Thymus (tissue), 11 donors: ENCODE measurements at regions not wholly inside any gene's neighbourhood (a gene's known extent, or its start where the extent isn't known, plus 50 kb on each side); places are given as distances from the start of the nearest gene placed in this dataset.

Experiments used
- DNase-seq, 9 donors: peaks; one replicate each; pipeline ENCODE4 v3.0.0-alpha.2; 2013; ENCODE audit warnings: low spot score in 9 of 9, low read depth in 6 of 9, missing footprints in 1 of 9
- H3K27ac ChIP-seq, 2 donors: one replicate each; pipeline ENCODE4 v1.5.1; 2013; ENCODE audit warnings: control low read depth in 1 of 2, low read depth in 1 of 2, low read length in 1 of 2, mild to moderate bottlenecking in 1 of 2, moderate library complexity in 1 of 2
- H3K27me3 ChIP-seq, 2 donors: one replicate each; pipeline ENCODE4 v1.5.1; 2013; ENCODE audit warnings: low read length in 1 of 2; ENCODE audit not compliant: control insufficient read depth in 2 of 2, insufficient read depth in 1 of 2
- H3K36me3 ChIP-seq, 2 donors: one replicate each; pipeline ENCODE4 v1.5.1; 2013; ENCODE audit warnings: low read length in 1 of 2, mild to moderate bottlenecking in 1 of 2, moderate library complexity in 1 of 2; ENCODE audit not compliant: control insufficient read depth in 2 of 2, insufficient read depth in 2 of 2
- H3K4me1 ChIP-seq, 2 donors: one replicate each; pipeline ENCODE4 v1.5.1; 2013; ENCODE audit warnings: low read length in 2 of 2; ENCODE audit not compliant: control insufficient read depth in 2 of 2, insufficient read depth in 2 of 2
- H3K4me3 ChIP-seq, 2 donors: one replicate each; pipeline ENCODE4 v1.5.1; 2013; ENCODE audit warnings: low read length in 2 of 2, control low read depth in 1 of 2, mild to moderate bottlenecking in 1 of 2
- H3K9me3 ChIP-seq, 2 donors: one replicate each; pipeline ENCODE4 v1.5.1; 2013; ENCODE audit warnings: low read length in 1 of 2, mild to moderate bottlenecking in 1 of 2; ENCODE audit not compliant: control insufficient read depth in 2 of 2, insufficient read depth in 1 of 2
- WGBS: extraction: QIAGEN DNeasy Blood & Tissue Kit; methylation state at CpG from one replicate; pipeline ENCODE4 v1.1.7; 2013; 5-methylcytosine and 5-hydroxymethylcytosine counted together
- donor health status: healthy.

DNA sequence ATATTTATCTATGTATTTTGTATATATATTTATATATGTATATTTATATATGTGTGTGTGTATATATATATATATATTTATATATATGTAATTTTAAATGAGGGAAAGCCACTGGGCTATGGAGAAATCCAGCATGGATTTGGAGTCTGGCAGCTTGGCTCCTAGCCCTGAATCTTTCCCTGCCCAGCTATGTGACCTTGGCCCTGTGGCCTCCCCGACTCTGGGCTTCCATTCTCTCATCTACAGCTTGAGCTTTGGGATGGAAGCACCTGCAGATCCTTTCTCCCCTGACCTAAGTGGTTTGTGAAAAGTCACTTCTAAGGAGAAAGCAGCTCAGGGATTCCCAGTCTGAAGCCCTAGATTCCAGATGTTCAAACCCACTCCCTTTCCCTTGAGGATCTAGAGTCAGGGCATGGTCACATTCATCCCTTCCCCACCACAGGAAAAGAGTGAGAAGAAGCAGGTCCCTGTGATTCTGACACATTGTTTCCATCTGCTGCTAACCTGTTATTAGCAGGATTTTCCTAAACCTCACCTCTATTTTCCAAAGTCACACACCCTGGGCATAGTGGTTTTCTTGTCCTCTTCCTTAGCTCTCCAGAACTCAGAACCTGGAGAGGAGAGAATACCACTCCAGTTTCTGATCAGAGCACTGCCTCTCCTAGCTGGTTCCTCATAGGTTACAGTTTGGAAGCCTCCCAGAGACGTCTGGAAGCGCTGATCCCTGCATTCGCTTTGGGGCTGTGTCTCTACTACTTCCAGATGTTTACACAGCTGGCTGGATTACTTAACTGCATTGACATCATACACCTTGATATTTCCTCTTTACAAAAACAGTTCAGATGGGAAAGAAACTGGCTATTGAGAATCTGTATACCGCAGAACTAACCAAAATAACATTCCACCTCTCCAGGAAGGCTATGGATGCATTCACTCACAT, 327.5 kb upstream of the ZMIZ1 start:
- H3K4me1 ChIP-seq = peaks cover 12 to 19% of the 10 kb centered on the region in 2 donors
- H3K27ac ChIP-seq = no peak overlapping the region
- H3K27me3 ChIP-seq = peaks cover 0 to 15% of the 10 kb centered on the region in 2 donors
- no peaks in the 10 kb centered on the region for H3K36me3 ChIP-seq
- peaks cover 0 to 1% of the 10 kb centered on the region in 2 donors for H3K9me3 ChIP-seq
- 70% methylated on average over 5 of the region's 5 CpGs for WGBS
- no peak overlapping the region for H3K4me3 ChIP-seq
- no peak for DNase-seq

DNA sequence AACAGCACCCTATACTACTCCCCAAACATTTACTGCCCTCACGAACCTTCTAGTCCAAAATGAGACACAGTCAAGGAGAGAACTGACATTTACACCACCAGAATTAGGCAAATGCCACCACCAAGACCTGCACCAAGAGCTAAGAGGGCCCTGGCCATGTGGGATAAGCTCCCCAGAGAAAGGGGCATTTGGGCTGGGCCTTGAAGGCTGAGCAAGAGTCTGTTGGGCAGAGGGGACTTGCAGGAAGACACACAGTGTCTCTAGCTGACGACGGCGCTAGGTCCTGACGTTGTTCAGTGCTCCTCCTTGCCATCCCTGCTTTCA, 326.4 kb upstream of the ZMIZ1 start:
- H3K9me3 ChIP-seq = peaks cover 0 to 1% of the 10 kb centered on the region in 2 donors
- 95% methylated on average over 5 of the region's 5 CpGs for WGBS
- H3K4me3 ChIP-seq = no peak overlapping the region
- no peak for DNase-seq
- no peaks in the 10 kb centered on the region for H3K36me3 ChIP-seq
- peaks cover 0 to 15% of the 10 kb centered on the region in 2 donors for H3K27me3 ChIP-seq
- peaks cover 12 to 19% of the 10 kb centered on the region in 2 donors for H3K4me1 ChIP-seq
- H3K27ac ChIP-seq = no peak overlapping the region

DNA sequence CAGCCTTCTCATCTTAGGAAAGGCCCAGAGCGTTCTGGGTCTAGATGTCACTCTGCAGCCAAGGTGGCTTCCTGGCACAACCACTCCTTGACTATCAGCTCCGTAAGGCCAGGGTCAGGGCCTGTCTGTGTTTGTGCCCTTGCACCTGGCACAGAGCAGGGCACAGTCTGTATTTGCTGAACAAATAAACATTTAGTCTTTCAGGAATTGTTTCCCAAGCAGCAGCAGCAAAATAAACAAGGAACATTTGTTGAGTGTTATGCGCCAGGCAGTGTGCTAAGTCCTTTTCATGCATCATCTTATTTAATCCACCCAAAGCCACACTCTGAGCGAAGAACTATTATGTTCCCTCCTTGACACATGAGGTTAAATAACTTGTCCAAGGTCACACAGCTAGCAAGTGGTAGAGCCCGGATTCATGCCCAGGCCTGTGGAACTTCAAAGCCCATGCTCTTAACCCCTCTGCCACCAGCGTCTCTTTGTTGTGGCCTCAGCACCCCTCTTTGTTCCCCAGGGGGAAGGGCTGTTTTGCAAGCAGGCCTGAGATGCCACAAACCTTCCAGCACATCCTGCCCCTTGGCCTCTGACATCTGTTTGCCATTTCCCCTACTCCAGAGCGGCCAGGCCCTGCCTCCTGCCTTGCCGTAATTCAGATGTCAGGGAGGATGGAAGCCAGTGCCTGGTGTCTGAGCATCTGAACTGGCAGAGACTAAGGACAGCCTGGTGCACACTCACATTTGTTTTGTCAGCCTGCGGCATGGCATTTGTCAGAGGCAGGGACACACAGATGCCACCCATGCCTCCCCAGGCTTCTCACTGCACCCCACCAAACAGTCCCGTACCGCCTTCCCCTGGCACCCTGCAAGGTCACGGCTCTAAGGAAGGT, 325.8 kb upstream of the ZMIZ1 start:
- Histone ChIP-seq H3K27me3 (peaks cover 0 to 15% of the 10 kb centered on the region in 2 donors), H3K36me3 (no peaks in the 10 kb centered on the region), H3K4me3 (no peak overlapping the region), H3K4me1 (peaks cover 12 to 19% of the 10 kb centered on the region in 2 donors), H3K27ac (no peak overlapping the region), H3K9me3 (peaks cover 0 to 1% of the 10 kb centered on the region in 2 donors)
- WGBS = 32% methylated on average over 12 of the region's 12 CpGs
- DNase-seq = peak in 7 of 9 donors; percentile 9 to 76 (median 42)

DNA sequence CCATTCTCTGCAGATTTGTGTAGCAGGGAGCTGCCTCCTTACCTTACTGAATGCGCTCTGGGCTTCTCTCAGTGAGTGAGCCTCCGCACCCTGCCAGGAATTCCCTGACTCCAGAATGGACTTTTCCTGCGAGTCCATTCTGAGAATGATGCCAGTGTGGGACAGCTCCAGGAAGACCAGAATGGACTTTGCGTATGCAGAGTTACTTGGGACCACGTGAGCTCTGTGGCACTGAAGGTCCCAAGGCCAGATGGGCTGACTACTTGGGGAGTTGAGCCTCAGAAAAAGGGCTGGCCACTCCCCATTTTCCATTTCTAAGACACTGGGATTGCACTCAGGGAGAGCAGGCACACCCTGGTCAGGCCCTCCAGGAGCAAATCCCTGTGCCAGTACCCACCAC, 324.7 kb upstream of the ZMIZ1 start:
- Histone ChIP-seq H3K9me3 (peaks cover 0 to 1% of the 10 kb centered on the region in 2 donors), H3K27ac (no peak overlapping the region), H3K36me3 (no peaks in the 10 kb centered on the region), H3K4me1 (peaks cover 12 to 19% of the 10 kb centered on the region in 2 donors), H3K27me3 (peaks cover 0 to 15% of the 10 kb centered on the region in 2 donors), H3K4me3 (no peak overlapping the region)
- WGBS = 92% methylated on average over 5 of the region's 5 CpGs
- no peak for DNase-seq

DNA sequence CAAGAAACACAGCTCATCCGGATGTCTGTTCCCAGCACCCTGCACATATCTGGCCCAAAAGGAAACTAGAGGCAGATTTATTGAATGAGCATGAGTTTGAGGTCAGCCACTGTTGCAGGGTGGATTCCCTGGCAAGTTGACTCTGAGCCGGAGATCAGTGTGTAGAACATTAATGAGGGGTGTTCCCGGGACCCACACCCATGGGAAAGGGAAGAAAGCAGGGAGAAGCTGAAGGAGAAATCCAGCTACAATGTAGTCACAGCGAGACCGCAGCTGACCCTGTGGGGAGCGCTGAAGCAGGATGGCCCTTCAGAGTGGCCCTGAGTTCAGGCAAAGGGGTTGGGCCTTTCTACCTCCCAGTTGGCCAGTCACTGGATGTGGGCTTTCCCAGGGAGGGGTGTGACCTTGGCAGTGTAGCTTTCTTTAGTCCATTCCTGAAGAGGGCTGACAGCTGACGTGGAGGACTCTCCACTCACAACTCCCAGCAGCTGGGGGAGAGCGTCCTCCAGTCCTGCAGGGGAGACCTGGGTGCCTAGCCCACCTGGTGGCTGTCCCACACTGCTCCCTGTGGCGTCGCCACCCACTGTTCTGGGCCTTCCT, 324.2 kb upstream of the ZMIZ1 start:
- Histone ChIP-seq H3K36me3 (no peaks in the 10 kb centered on the region), H3K9me3 (peaks cover 0 to 1% of the 10 kb centered on the region in 2 donors), H3K4me3 (no peak overlapping the region), H3K4me1 (peaks cover 12 to 19% of the 10 kb centered on the region in 2 donors), H3K27ac (no peak overlapping the region), H3K27me3 (peaks cover 0 to 13% of the 10 kb centered on the region in 2 donors)
- no peak for DNase-seq
- WGBS = 78% methylated on average over 10 of the region's 10 CpGs

DNA sequence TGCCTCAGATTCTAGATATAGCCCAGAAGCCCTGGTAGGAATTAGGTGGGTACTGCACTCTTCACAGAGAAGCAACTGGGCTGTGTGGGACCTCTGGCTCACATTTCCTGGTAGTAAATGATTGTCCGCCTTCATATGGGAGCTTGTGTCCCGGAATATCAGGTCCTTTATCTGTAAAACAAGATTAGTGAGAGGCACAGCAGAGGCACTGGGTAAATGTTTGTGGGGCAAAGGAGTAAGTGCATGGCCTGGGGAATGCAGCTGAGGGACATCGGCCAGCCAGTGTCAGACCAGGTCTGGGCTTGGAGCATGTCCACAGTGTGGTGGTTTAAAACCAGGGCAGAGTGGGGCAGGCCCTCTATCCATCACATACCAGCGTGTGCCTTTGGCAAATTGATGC, 323.3 kb upstream of the ZMIZ1 start:
- 97% methylated on average over 4 of the region's 4 CpGs for WGBS
- no peak overlapping the region for H3K4me3 ChIP-seq
- DNase-seq = no peak
- H3K27ac ChIP-seq = no peak overlapping the region
- no peaks in the 10 kb centered on the region for H3K36me3 ChIP-seq
- peaks cover 12 to 19% of the 10 kb centered on the region in 2 donors for H3K4me1 ChIP-seq
- peaks cover 0 to 1% of the 10 kb centered on the region in 2 donors for H3K9me3 ChIP-seq
- peaks cover 0 to 9% of the 10 kb centered on the region in 2 donors for H3K27me3 ChIP-seq

DNA sequence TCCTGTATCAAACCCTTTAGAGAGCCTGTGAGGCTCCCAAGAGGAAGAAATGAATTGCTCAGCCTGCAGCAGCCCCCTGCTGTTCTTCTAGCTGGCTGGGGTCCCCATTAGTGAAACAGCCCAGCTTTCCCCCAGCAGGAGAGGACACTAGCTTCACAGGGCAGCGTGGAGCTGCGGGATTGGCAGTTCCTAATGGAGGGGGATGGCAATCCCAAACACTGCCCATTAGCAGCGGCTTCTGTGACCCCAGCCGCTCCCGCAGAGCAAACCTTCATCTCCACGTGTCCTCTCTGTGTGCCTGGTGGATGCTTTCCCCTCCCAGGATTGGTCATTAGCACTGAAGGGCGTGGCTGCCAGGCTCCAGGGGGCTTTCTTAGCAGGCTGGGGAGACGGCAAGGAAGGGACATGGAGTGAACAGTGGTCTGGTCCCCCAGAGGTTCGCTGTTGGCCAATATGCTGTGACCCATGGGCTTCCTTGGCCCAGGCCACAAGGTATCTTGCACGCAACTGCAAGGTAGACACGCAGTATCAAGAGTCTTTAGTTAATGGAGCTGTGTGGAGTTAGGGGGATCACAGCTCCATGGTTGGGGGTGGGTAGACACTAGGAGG, 322.5 kb upstream of the ZMIZ1 start:
- DNase-seq = no peak
- H3K27me3 ChIP-seq = peaks cover 0 to 9% of the 10 kb centered on the region in 2 donors
- no peaks in the 10 kb centered on the region for H3K36me3 ChIP-seq
- no peak overlapping the region for H3K4me3 ChIP-seq
- H3K4me1 ChIP-seq = peaks cover 12 to 19% of the 10 kb centered on the region in 2 donors
- peaks cover 0 to 1% of the 10 kb centered on the region in 2 donors for H3K9me3 ChIP-seq
- 96% methylated on average over 11 of the region's 11 CpGs for WGBS
- H3K27ac ChIP-seq = no peak overlapping the region

DNA sequence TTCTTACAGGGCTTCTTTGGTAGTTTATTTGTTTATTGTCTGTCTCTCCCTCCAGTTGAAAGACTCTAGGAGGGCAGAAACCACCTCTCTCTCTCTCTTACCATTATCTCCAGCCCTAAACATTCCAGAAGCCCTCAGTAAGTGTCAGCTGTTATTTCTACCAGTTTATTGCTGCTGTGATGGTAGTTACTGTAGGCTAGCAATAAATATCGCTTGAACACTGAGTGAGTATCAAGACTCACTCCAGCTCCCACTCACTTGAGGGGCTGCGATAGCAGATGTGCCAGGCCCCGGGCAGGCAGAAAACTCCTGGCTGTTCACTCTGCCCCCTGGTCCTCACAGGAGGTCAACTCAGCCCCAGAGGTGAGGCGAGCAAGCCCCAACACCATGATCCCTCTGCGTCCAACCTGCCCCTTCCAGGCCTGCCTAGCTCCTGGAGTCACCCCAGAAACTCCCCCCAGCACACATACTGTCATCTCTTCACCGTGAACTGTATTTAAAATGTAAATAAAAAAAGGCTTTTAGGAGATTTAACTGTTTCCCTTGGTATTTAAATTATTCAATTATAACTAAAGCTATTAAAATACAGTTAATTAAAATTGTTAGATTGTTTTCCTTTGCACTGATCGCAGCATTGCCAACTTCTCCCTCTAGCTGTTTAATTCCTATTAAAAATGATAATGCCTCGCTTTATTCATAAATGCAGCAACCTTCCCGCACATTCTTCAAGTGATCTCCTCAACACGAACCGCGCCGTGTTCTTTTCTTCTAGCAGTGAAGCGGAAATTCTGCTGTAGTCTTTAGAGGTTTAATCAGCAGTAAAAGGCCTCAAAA, 321.1 kb upstream of the ZMIZ1 start:
- H3K4me1 ChIP-seq = peaks cover 8 to 13% of the 10 kb centered on the region in 2 donors
- H3K4me3 ChIP-seq = no peak overlapping the region
- peaks cover 0 to 1% of the 10 kb centered on the region in 2 donors for H3K9me3 ChIP-seq
- DNase-seq = no peak
- no peaks in the 10 kb centered on the region for H3K36me3 ChIP-seq
- no peak overlapping the region for H3K27ac ChIP-seq
- WGBS = 92% methylated on average over 14 of the region's 14 CpGs
- H3K27me3 ChIP-seq = peaks cover 0 to 11% of the 10 kb centered on the region in 2 donors
